RPMI7951 (cell line): ENCODE measurements at regions not wholly inside any gene's neighbourhood (a gene's known extent, or its start where the extent isn't known, plus 50 kb on each side); places are given as distances from the start of the nearest gene placed in this dataset.

Experiments used
- DNase-seq: peaks from one replicate; pipeline ENCODE4 v3.0.0-alpha.2; 2012; ENCODE audit warnings: low read depth

GRCh38 chr9:114733816-114734215 is 51.8 kb upstream of the TEX48 start:
- peak; percentile 87 for DNase-seq

DNA sequence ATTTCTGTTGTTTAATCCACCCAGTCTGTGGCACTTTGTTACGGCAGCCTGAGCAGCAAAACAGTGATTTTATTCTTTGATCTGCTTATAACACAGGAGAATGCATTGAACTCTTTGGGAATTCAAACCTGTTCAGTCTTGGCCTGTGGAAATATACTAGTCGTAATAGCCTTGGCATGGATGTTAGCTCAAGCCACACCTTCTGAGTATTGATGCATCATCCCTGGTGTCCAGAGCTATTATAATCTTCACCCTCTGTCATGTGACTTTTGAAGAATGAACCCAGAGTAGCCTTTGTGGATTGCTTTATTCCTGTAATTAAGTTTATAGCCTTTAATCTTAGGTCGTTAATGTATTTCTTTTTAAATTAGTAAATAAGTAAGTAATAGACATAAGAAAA is 50.8 kb upstream of the TEX48 start:
- peak; percentile 62 for DNase-seq
